ENCODE measurements at regions not wholly inside any gene's neighbourhood (a gene's known extent, or its start where the extent isn't known, plus 50 kb on each side); places are given as distances from the start of the nearest gene placed in this dataset.

DNA sequence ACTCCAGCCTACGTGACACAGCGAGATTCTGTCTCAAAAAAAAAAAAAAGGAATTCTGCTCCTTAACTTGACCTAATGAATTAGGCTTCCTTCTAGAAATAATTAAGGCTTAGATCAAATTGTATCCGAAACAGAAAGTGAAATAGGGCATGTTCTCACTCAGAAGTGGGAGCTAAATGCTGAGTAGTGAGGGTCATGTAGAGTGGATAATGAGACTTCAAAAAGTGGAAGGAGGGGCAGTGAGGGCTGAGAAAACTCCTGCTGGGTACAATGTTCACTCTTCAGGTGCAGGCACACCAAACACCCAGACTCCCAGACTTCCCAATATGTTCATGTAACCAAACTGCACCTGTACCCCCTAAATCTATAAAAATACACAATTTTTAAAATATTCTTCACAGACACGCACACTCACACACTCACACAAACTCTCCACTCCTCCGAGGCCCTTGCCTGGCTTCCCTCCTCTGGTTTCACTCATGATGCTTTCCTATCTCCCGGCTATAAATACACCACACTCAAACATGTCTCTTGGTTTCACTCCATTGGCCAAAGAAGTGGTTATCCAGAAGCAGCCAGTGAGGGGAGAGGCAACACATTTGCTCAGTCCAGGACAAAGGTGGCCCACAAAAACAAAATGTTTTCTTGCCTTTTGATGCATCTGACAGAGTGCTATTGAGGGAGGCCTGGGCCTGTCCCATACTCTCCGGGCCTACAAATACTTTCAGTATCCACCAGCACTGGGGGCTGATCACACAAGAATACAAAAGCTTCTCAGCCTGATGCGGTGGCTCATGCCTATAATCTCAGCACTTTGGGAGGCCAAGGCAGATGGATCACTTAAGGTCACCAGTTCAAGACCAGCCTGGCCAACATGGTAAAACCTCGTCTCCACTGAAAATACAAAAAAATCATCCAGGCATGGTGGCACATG is 249.2 kb downstream of the TOMM20 start:
- TF ChIP-seq, protein P1, sequence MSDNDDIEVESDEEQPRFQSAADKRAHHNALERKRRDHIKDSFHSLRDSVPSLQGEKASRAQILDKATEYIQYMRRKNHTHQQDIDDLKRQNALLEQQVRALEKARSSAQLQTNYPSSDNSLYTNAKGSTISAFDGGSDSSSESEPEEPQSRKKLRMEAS (IDR thresholded peaks at IDR 0.05) = no peak
- TF ChIP-seq, protein P2, sequence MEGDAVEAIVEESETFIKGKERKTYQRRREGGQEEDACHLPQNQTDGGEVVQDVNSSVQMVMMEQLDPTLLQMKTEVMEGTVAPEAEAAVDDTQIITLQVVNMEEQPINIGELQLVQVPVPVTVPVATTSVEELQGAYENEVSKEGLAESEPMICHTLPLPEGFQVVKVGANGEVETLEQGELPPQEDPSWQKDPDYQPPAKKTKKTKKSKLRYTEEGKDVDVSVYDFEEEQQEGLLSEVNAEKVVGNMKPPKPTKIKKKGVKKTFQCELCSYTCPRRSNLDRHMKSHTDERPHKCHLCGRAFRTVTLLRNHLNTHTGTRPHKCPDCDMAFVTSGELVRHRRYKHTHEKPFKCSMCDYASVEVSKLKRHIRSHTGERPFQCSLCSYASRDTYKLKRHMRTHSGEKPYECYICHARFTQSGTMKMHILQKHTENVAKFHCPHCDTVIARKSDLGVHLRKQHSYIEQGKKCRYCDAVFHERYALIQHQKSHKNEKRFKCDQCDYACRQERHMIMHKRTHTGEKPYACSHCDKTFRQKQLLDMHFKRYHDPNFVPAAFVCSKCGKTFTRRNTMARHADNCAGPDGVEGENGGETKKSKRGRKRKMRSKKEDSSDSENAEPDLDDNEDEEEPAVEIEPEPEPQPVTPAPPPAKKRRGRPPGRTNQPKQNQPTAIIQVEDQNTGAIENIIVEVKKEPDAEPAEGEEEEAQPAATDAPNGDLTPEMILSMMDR (IDR thresholded peaks at IDR 0.05 in 2 of 3, conservative IDR thresholded peaks at IDR 0.05 in 1 of 3; ENCODE audit: borderline replicate concordance in 1 of 3, insufficient read depth in 1 of 3, low read depth in 2 of 3, low read length in 2 of 3) = no peak
- TF ChIP-seq EZH2phosphoT487 (IDR thresholded peaks at IDR 0.05; ENCODE audit: borderline replicate concordance) = no peak
- TF ChIP-seq, protein P3, sequence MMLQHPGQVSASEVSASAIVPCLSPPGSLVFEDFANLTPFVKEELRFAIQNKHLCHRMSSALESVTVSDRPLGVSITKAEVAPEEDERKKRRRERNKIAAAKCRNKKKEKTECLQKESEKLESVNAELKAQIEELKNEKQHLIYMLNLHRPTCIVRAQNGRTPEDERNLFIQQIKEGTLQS (IDR thresholded peaks at IDR 0.05) = no peak
- TF ChIP-seq POLR2A (IDR thresholded peaks at IDR 0.05; ENCODE audit: borderline replicate concordance, extremely low read depth, insufficient read depth, insufficient read length) = no peak
- TF ChIP-seq CBX3 (IDR thresholded peaks at IDR 0.05; ENCODE audit: low read depth) = no peak
